GM12892 (cell line): ENCODE measurements at regions not wholly inside any gene's neighbourhood (a gene's known extent, or its start where the extent isn't known, plus 50 kb on each side); places are given as distances from the start of the nearest gene placed in this dataset.

Source experiments
- POLR2A ChIP-seq: IDR thresholded peaks from 2 replicates; pipeline ENCODE4 v1.6.1; 2011; ENCODE audit warnings: low read depth, low read length, control low read depth
- TAF1 ChIP-seq: IDR thresholded peaks from 2 replicates; pipeline ENCODE4 v1.6.1; 2011; ENCODE audit warnings: low read depth, mild to moderate bottlenecking, control low read depth, low read length, borderline replicate concordance

GRCh38 chr10:59072038-59072437 is 104.4 kb upstream of the PHYHIPL start:
- TF ChIP-seq TAF1, result no peak
- no peak for TF ChIP-seq POLR2A
